ENCODE measurements at regions not wholly inside any gene's neighbourhood (a gene's known extent, or its start where the extent isn't known, plus 50 kb on each side); places are given as distances from the start of the nearest gene placed in this dataset.

DNA sequence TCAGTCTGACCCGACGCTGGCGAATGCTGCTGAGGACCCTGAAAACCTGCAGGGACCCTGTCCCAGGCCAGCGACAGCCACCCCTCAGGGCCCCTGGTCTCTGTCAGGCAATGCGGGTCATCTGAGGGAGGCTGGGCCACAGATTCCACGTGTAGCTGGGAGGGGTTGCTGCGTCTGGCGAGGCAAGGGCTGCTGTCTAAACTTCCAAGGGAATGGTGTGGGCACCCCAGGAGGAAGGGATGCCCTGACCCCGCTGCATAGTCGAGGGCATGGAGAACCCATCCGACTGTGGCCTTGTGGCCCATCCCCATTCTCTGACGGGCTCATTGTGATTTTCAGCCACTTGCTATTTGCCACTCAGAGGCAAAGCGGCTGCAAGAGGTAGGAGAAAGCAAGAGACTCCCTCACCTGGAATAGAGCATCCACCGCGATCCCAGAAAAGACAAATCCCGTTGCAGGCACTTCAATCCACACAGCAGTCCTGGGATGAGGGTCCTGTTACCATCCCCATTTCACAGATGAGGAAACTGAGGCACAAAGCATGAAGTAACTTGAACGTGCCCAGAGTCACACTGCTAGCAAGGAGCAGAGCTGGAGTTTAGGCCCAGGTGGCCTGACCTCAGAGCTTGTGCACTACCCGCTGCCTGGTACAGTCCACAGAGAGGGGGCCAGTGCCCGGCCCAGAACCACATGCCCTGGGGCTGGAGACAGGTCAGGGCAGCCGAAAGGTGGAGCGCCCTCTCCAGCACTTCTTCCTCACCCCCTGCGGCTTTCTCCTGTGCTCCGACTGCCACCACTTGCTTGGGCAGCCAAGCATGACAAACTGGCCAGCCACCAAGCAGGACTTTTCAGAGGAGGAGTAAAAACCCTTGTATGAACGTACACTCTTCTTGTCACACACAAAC is 163.8 kb upstream of the KLF14 start:
- no peak for DNase-seq

DNA sequence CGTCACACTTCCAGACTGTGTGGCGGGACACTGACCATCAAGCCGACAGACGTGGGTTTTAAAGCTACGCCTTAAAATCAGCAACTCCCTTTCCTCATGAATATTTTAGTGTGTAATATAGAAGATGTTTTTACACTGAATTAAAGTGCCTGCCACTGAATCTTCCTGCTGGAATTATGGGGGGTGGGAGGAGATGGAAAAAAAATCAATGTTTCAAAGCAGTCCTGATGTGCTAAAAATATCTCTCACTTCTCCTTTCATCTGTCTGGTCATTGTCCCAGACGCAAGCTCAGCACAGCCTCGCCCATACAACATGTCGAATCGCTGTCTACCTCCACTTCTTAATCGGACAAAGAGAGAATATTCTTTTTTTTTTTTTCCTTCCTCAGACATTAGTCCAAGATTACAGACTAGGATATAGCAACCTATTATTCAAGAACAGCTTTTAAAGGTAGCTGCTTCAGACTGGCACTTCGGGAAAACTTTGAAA is 165.1 kb upstream of the KLF14 start:
- DNase-seq: no peak

DNA sequence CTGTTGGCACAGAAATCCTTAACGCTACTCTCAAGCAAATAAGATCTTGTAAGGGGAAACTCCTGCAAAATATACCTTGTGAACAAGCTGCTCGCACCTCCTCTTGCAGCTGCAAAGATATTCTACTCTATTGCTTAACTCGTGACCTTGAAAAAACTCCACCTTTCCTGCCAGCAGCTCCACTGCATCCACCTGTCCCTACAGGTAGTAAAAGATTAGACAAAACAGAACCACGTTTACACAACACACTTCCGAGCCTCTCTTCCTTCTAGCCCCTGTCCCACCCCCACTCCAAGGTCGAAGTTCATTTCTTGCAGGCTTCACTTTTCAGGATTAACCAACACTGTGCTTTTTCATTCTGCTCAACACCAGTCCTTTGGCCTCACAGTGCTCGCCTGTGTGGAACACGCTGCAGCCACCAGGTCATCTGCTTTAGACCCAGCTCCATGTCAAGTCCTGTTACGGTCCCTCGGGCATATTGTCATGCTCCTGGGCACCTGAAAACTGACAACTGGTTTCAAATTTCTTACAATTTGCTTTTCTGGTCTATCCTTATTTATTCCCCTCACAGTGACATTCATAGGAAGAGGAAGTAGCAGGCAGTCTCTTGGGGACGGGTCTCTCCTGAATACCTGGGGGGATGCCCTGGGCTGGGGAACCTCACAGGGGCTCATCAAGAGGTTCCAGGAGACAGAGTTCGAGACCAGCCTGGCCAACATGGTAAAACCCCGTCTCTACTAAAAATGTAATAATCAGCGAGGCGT is 165.8 kb upstream of the KLF14 start:
- DNase-seq: no peak

DNA sequence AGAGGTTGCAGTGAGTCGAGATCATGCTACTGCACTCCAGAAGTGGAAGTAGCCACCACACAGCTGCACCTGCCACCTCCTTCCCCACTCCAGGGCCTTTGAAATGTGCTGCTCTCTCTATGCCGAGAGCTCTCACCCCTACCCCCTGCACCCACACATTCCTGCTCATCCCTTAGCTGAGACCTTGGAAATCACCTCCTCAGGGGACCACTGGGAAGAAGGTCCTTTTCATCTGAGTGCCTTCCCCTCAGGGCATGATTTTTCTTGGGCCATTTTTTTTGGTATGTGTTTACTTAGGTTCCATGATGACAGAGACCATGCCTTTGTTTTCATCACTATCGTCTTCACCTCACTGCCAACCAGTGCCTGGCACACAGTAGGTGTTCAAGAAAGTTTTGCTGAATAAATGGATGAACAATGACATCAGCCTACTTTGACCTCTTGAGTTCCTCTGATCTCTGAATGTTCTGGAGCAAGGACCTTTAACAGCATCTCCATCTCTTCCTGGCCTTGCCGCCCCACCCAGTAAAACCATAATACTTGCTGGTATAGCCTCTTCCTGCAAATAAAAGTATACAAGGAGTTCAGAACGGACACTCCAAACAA is 166.6 kb upstream of the KLF14 start:
- DNase-seq: no peak

DNA sequence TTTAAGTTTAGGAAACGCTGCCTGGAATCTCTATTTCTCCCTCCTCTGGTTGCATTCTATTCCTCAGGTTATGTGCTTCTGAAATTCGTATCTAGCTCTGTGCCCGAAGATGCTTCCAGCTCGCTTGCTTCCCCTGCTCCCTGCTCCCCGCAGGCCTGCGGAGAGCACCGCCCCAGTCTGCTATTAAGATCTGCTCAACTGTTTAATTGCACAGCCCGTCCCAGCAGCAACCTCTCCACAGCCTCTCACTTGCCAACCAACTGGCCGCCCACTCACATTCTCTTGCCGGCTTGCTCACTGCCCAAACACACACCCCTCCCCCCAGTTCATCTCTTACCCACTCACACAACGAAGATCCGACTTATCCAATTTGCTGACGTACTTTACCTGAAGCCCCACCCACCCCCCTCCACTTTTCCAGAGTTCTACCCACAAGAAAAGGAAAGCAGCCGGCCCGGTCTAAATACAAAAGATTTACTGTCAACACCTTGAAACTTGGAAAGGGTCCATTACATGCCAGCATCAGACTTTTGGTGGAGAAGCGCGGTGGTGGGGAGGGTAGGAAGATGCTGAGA is 167.3 kb upstream of the KLF14 start:
- DNase-seq: peak; percentile 39

DNA sequence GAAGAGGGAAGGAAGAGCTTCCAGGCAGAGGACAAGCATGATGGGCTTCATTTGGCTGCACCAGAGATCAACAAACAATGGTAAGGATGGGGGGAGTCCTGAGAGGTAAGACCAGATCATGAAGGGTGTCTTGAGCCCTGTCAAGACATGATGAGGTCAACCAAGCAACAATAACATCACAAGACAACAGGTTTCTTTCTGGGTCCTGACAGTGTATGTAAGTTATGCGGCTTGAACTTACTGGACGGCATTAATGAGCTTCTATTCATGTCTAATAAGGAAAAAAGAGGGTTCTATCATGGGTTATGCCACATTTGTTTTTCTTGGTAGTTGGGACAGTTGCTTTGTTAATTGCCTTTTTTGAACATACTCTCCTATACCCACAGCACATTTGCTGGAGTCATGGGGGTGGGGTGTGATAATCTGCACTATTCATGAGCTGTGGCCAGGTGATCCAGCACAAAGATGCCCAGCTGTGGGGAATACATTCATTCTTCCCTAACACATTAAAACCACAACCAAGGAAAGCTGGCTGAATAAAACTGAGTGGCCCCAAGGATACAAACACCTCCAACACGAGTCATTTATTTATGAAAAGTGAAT is 168.8 kb upstream of the KLF14 start:
- no peak for DNase-seq

DNA sequence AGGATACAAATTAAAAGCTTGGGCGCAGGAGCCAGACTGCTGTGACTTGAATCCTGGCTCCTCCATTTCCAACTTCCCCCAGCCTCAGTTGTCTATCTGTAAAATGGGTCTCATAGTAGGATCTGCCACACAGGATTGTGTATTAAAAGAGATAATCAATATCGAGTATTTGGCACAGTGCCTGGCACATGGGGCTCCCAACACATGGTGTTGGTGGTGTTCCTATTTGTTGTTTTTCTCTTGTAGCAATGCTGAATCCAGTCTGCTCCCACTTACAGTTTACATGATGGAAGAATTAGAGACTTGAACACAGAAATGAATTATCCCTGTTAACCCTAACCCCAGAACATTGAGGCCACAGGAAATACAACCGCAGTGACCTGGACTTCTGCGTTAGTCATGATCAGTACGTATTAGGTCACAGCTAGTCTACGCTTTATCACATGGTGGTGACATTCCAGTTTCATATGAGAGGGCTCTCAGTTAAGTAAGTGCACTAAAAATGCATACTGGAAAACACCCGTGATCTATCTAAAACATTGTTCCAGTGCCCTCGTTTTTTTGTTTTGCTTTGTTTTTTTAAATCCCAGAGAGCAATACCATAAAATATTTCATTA is 169.5 kb upstream of the KLF14 start:
- DNase-seq: no peak

DNA sequence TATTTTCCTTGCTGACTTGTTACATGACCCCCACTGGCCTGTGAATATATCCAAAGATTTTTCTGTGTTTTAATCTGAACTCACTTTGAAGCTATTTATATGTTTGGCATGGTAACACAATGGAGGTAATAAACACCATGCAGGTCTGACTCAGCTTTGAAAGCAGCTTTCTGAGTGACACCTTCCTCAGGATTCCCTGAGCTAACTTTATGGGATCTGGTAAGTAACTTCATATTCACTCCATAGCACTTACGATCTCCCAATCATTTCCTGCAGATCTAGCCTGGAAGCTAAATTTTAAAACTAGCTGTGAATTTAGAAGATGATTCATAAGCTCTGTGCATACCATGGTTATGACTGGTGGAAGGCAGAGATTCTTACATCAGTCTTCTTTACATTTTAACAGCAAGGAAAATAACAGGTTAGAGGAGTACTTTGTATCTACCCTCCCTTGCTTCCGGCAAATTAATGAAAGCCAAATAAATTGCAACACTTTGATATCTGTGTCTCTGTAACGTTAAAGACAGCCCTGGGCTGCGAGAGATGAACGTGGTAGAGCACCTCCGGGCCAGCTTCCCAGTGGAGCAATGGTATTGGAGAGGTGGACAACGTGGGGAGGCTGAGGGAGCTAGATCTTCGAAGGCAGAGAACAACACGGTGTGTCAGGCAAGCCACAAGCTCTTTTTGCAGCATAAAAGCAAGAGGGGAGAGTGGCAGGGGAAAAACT is 170.2 kb upstream of the KLF14 start:
- no peak for DNase-seq

DNA sequence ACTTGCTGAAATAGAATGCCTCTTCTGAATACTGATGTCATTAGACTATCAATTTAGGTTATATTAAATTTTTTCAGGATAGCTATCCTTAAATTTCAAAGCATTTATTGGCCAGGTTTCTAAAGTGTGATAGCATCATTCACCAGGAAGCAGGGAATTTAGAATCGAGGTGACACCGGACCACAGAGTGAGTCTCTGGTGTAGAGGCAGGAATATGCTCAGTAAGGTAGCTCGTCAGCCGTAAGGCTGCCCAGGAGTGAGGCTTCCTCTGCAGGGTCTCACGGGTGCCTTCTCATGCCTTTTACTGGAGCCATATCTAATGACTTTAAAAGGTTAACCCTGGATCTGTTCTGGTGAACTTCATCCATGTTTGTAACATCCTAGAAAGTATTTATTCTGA is 170.8 kb upstream of the KLF14 start:
- no peak for DNase-seq

DNA sequence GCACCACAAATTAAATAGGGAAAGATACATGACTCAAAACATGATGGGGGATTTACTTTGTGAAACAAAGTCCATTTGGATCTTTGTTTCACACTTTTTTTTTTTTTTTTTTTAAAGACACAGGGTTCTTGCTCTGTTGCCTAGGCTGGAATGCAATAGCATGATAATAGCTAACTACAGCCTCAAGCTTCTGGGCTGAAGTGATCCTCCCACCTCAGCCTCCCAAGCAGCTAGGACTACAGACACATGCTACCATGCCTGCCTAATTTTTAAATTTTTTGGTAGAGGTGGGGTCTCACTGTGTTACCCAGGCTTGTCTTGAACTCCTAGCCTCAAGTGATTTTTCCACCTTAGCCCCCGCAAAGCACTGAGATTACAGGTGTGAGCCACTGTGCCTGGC is 172.6 kb upstream of the KLF14 start:
- DNase-seq: no peak

DNA sequence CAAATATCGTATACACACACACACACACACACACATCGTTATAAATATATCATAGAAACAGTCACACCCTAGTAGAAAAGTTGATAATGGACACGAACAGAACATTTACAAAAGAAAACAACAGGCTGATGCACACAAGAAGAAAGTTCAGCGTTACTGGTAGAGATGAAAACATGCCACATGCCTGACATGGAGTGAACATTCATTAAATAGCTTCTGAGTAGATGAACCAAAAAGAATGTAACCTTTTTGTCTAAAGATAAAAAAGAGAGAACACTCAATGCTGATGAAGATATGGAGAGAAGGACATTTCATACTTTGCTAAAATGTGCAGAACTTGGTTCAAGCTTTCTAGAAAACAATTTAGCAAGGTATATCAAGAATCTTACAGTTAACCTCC is 173.4 kb upstream of the KLF14 start:
- DNase-seq: no peak

DNA sequence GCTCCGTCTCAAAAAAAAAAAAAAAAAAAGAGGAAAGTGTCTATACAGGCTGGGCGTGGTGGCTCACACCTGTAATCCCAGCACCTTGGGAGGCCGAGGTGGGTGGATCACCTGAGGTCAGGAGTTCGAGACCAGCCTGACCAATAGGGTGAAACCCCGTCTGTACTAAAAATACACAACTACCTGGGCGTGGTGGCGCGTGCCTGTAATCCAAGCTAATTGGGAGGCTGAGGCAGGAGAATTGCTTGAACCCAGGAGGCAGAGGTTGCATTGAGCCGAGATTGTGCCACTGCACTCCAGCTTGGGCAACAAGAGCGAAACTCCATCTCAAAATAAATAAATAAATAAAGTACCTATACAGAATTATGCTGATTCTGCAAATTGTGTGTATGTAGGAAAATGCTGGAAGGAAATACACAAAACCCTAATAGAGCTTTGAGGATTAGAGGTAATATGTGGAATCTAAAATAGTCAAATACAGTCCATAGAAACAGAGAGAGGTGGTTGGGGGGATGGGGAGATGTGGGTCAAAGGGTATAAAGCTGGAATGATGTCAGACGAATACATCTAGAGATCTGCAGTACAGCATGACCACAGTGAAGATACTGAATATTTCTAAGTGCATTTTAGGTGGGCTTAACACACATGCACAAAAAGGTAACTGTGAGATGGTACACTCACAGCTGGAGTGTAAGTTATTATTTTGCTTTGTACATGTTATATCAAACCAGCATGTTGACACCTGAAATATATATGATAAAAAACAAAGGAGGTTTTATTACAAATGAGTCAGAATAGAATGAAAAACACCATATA is 174.5 kb upstream of the KLF14 start:
- no peak for DNase-seq

DNA sequence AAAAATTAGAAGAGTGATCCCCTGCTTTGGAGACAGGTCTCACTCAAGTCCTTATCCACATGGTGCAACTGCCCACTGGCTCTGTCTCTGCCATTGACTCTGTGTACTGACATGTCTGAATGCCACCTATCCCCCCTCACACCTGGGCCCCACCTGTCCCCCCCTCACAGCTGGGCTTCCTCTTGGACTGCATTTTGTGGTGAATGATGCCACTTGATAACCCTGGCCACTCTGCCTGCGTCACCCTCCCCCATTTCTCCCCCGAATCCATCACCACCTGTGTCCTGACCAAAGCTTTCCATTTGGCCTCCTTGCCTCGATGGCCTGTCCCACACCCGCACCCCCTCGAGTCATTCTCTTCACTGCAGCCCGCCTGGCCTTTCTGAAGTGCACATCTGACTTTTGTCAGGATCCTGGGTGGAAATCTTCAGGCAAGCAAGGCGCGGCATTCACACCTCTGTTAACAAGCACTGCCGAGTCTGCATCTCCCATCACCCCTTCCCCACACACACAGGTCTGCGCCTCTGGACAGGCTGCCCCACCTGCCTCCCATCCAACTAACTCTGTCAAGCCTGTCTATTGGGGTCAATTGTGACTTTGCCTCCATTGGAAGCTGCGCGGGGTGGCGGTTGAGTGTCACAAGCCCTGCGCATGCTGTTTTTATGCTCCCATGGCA is 175.3 kb upstream of the KLF14 start:
- no peak for DNase-seq

DNA sequence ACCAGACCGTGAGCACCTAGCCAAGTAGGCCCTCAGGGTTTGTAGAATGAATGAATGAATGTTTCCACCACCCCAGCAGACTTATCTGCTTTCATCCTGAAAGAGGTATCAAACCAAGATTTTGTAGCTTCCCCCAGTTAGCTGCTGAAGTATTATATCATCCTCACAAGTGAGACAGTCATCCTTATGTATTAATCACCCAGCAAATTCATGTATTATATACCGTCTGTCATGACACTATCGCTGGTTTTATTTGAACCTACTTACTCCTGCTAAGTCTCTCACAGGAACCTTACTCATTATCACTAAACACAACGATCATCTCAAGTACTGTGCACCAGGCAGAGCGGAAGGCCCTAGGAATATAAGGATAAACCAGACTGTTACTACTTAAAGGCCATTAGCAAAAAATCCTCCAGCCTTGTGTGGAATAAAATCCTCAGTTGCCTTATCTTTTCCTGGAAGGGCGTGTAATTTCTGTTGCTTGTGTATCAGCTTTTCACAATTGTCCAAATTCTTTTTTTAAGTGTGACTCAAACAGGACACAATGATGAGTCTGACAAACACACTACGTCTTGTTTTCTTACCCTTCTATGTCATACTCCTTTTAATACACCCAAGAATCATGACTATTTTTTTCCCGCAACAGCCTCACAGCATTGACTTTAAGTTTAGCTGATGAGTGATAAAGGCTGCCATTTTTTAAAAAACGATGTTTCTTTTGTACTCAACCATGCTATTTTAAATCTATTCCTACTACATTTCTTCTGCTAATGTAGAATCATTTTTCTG is 176.1 kb upstream of the KLF14 start:
- no peak for DNase-seq

DNA sequence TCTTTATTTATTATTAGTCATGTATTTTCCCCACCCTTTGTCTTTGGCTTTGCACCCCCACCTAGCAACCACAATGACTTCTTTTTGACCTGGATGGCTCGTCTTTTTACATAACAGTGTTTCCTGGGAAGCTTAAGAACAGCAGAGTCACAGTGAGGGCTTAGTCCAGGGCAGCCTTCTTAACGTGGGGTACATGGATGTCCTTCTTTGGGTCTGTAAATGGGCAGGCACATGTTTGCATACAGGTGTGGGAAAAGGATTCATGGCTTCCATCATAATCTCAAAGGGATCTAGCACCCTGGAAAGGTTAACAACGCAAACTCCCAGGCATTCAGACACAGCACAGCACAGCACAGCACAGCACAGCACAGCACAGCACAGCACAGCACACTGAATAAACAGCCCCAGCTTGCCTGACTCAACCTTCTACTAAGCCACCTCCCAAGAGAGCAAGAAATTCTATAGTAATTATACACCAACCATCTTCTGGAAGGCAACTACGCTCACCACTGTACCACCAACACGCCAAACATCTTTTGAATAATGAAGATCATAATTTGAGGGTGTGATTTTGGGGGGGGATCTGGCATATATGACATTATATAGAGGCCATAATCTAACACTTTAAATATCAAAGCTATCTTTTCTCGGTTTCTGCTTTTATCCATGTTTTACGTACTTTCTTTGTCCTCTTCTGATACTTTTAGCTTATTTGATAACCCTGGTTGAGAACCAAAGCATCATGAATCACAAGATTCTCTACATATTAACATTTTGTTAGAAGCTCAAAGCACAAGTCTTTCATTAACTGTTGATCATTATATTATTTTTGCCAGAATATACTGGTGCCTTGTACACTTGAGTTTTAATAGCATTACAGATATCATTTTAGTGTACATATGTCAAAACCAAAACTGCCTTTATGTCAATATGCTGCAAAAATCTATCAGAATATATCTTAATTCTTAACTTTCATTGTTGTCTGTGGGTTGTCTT is 177.2 kb upstream of the KLF14 start:
- DNase-seq: no peak

DNA sequence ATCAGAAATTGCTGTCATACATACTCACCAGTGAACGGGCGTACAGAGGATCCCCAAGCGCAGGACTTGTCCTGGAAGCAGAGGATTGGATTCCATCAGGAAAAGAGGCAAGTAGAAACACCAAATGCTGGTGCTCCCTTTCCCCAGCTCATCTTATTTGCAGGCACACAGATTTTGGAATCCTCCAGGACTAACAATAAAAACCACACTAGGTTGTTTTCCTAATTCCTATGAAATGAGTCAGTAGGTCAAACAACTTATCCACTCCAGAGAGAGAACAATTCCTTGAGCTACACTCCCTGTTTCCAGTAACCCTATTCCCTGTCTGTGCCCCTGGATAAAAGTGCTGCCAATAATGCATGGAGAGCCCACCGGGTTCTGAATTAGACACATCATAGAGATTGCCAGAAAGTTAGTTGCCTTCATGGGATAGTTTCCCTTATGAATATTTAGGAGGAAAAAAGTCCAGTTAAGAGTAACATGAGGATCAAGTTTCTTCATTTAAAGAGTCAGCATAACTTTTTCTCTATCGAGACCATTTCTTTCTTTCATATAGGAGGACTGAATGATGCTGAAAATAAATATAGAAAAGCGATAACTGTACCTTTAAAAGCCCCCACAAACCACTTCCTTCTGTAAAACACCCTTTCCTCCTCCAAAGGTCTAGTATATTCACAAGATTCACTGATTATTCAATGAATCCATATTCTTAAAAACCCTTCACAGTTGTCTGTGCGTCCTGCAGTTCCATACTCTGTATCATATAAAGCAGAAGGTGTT is 178.3 kb upstream of the KLF14 start:
- no peak for DNase-seq
